B cell (primary cell): ENCODE measurements at regions not wholly inside any gene's neighbourhood (a gene's known extent, or its start where the extent isn't known, plus 50 kb on each side); places are given as distances from the start of the nearest gene placed in this dataset.

Experiments
- EZH2 ChIP-seq: IDR thresholded peaks from 2 replicates; pipeline ENCODE4 v1.6.1; 2012; ENCODE audit warnings: borderline replicate concordance, low read depth, mild to moderate bottlenecking, moderate library complexity, low read length; ENCODE audit not compliant: insufficient read depth, poor library complexity, severe bottlenecking
- TF ChIP-seq, protein P1 (sequence below): fragments of 200-600 bp; IDR thresholded peaks from one replicate; pipeline ENCODE4 v1.8.0; 2022; ENCODE audit warnings: antibody characterized with exemption, mild to moderate bottlenecking

DNA sequence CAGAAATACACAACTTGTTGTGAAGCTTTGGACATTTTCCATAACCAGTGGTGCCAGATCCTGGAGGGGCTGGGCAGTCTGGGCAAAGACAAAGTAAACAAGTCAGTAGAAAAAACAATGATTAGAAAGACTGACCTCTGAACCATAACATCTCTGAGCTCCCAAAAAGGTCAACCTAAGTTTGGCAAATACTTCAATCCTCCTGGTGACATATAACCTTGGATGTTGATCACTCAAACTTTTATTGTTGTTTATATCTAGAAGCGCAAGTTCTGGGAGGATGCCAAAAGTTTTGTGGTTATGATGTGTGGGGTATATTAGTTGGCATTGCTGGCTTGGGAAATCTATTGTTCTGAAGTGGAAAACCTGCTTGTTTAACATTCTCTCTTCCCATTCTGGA, 257.7 kb downstream of the DIPK2A start:
- TF ChIP-seq, protein P1, sequence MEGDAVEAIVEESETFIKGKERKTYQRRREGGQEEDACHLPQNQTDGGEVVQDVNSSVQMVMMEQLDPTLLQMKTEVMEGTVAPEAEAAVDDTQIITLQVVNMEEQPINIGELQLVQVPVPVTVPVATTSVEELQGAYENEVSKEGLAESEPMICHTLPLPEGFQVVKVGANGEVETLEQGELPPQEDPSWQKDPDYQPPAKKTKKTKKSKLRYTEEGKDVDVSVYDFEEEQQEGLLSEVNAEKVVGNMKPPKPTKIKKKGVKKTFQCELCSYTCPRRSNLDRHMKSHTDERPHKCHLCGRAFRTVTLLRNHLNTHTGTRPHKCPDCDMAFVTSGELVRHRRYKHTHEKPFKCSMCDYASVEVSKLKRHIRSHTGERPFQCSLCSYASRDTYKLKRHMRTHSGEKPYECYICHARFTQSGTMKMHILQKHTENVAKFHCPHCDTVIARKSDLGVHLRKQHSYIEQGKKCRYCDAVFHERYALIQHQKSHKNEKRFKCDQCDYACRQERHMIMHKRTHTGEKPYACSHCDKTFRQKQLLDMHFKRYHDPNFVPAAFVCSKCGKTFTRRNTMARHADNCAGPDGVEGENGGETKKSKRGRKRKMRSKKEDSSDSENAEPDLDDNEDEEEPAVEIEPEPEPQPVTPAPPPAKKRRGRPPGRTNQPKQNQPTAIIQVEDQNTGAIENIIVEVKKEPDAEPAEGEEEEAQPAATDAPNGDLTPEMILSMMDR: no peak
- no peak for TF ChIP-seq EZH2
